ENCODE measurements at regions not wholly inside any gene's neighbourhood (a gene's known extent, or its start where the extent isn't known, plus 50 kb on each side); places are given as distances from the start of the nearest gene placed in this dataset.

- no peak for DNase-seq
Measured at GRCh38 chr2:20914087-20914486, 91.2 kb upstream of the LDAH start.

- DNase-seq, result no peak
Measured at GRCh38 chr2:20913491-20913890, 90.6 kb upstream of the LDAH start.

GRCh38 chr2:20900052-20900636 lies 77.2 kb upstream of the LDAH start:
- no peak for DNase-seq

- DNase-seq, result no peak
Measured at GRCh38 chr2:20897874-20898453, 75.1 kb upstream of the LDAH start.

- no peak for DNase-seq
Measured at GRCh38 chr2:20897047-20897446, 74.1 kb upstream of the LDAH start.

GRCh38 chr2:20884829-20885228 lies 61.9 kb upstream of the LDAH start:
- no peak for DNase-seq

GRCh38 chr2:20882466-20883170 lies 59.7 kb upstream of the LDAH start:
- DNase-seq, result no peak

GRCh38 chr2:20880221-20880771 lies 57.4 kb upstream of the LDAH start:
- DNase-seq, result no peak

- DNase-seq, result no peak
Measured at GRCh38 chr2:20879221-20879620, 56.3 kb upstream of the LDAH start.

GRCh38 chr2:20877960-20878359 lies 55.1 kb upstream of the LDAH start:
- DNase-seq, result peak; percentile 10 to 25

Data from right lung (tissue), 2 donors.